KG1 (cell line): ENCODE measurements at regions not wholly inside any gene's neighbourhood (a gene's known extent, or its start where the extent isn't known, plus 50 kb on each side); places are given as distances from the start of the nearest gene placed in this dataset.
"Not testable (repeated sequence)": the region's sequence is repeated elsewhere in the genome, so short reads cannot be mapped to it uniquely, and the experiment has no call there.

Source experiments
- DNase-seq: peaks from one replicate; lab custom pipeline; 2025; lab: John Stamatoyannopoulos, UW

- DNase-seq: no peak
Measured at GRCh38 chr6:81962198-81962597, 209.7 kb upstream of the TENT5A start.

- DNase-seq: no peak
Measured at GRCh38 chr6:81950877-81951276, 198.4 kb upstream of the TENT5A start.

GRCh38 chr6:81948861-81949260, 196.4 kb upstream of the TENT5A start:
- DNase-seq: no peak

- not testable (repeated sequence) for DNase-seq
Measured at GRCh38 chr6:81948196-81948595, 195.7 kb upstream of the TENT5A start.

GRCh38 chr6:81944661-81945060, 192.2 kb upstream of the TENT5A start:
- DNase-seq: no peak

GRCh38 chr6:81942842-81943241, 190.4 kb upstream of the TENT5A start:
- not testable (repeated sequence) for DNase-seq

GRCh38 chr6:81942067-81942370, 189.5 kb upstream of the TENT5A start:
- DNase-seq: no peak

GRCh38 chr6:81940451-81940985, 188.0 kb upstream of the TENT5A start:
- DNase-seq: no peak

GRCh38 chr6:81939766-81940165, 187.3 kb upstream of the TENT5A start:
- DNase-seq: no peak

- DNase-seq: no peak
Measured at GRCh38 chr6:81938991-81939732, 186.7 kb upstream of the TENT5A start.

GRCh38 chr6:81938014-81938856, 185.8 kb upstream of the TENT5A start:
- DNase-seq: no peak

GRCh38 chr6:81937296-81937937, 184.9 kb upstream of the TENT5A start:
- no peak for DNase-seq

GRCh38 chr6:81934936-81935335, 182.5 kb upstream of the TENT5A start:
- DNase-seq: no peak

GRCh38 chr6:81933608-81934051, 181.1 kb upstream of the TENT5A start:
- DNase-seq: no peak

- DNase-seq: no peak
Measured at GRCh38 chr6:81933089-81933488, 180.6 kb upstream of the TENT5A start.

GRCh38 chr6:81932448-81932847, 180.0 kb upstream of the TENT5A start:
- not testable (repeated sequence) for DNase-seq

- DNase-seq: no peak
Measured at GRCh38 chr6:81929828-81930227, 177.3 kb upstream of the TENT5A start.

- DNase-seq: no peak
Measured at GRCh38 chr6:81925201-81925600, 172.7 kb upstream of the TENT5A start.

- no peak for DNase-seq
Measured at GRCh38 chr6:81909981-81910900, 157.8 kb upstream of the TENT5A start.

- no peak for DNase-seq
Measured at GRCh38 chr6:81909162-81909561, 156.7 kb upstream of the TENT5A start.

- DNase-seq: no peak
Measured at GRCh38 chr6:81906709-81907204, 154.3 kb upstream of the TENT5A start.
